NAMALWA (cell line): ENCODE measurements at regions not wholly inside any gene's neighbourhood (a gene's known extent, or its start where the extent isn't known, plus 50 kb on each side); places are given as distances from the start of the nearest gene placed in this dataset.
"Not testable (repeated sequence)": the region's sequence is repeated elsewhere in the genome, so short reads cannot be mapped to it uniquely, and the experiment has no call there.

ENCODE experiments used
- DNase-seq: peaks from one replicate; pipeline ENCODE4 v3.0.0-alpha.2; 2015; ENCODE audit warnings: low spot score

DNA sequence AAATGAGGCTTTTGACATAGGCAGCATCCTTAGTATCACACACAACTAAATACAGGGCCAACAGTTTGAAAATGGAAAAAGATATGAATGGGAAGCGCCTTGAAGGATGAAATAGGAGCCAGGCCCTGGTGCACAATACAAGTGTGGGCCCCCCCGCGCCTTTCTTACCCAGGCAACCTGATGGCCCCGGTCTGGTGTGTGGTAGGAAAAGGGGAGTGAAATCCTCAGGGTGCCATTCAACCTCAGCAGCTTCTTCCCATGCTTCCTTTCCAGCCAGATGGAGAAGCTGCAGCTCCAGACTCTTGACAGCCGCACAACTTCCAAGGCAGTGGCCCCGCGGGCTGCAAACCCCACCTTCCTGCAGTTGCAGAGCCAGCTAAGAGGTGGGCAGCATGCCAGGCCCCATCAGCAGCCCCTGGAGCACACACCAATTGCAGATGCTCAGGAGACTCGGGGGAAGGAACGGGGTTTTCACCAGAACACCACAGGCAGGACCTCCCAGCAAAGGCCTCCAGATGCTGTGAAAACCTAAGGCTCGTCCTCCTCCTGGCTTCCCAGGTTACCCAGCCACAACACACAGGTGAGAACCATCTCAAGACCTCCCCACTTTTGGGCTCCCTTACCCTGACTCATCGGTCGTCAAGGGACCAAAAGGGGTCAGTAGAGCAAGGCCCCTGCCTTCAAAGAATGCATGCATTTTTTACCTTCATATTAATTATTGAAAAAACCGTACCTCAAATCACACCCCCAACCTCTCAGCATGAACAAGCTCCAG is 101.6 kb downstream of the CPN2 start:
- DNase-seq: no peak

DNA sequence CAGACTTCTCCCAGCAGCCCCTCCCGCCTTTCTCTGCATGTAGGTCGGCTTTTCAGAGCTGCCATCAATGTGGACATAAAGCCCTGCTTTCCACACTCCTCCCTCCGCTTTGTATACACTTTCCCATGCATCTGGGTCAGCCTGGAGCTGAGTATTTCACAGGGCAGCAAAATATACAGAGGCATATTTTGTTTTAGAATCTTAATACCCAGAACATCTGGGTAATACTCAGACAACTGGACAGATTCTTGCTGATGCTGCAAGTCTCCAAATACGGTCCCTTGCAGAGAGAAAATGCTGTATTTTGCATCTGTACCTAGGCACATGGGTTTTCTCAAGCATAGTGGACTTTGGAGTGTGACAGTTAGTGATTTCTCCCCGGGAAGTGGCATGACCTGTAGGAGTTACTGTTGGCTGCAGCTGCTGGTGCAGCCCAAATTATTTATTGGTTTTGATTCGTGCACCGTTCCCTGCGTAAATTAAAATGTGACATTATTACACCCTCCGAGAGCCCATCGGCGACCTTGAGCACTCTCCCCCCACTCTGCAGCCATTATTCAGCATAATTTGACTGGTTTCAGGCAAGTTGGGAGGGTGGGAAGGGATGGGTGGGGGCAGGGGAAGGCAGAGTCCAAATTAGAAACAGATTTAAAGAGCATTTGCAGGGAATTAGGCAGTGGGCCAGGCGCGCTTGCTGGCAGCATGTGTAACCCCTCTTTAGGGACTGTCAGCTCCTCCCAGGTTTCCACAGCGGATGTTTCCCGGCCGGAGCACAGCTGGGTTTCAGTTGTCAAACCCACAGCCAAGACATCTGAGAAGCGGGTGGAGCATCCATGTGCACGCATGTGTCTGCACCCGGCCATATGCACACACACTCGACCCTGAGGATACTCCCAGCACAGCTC is 100.8 kb downstream of the CPN2 start:
- DNase-seq: no peak

DNA sequence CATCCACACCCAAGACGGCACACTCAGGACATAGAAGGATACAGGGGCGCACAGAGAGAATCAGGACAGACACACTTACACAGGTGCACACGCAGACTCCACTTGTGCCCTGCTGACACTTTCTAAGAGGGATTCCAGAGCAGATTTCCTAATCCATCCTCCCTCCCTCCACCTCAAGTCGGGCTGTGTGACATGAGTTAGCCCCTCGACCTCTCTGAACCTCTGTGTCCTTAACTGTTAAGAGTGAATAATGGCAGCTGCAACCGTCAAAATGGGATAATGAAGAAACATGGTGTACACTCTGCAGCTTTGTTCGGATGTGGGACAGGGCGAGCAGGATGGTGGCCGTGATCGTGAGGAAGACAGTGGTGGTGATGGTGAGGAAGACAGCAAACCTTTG is 100.1 kb downstream of the CPN2 start:
- DNase-seq: no peak

DNA sequence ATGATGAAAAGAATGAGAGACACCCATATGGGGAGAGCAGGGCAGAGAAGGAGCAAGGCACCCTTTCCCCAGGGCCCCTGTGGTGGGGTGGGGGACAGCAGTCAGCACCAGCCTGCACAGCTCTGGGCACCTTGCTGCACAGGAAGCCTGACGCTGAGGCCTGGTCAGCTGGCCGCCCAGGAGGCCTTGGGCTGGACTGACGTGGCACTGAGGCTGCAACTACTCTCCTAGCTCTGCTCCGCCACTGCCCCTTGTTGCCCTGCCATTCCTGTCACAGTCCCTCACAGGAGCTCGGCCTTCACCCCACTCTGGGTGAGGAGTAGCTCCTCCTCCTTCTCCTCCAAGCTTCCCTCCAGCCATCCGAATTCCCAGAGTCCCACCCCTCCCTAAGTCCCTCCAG is 99.7 kb downstream of the CPN2 start:
- DNase-seq: no peak

DNA sequence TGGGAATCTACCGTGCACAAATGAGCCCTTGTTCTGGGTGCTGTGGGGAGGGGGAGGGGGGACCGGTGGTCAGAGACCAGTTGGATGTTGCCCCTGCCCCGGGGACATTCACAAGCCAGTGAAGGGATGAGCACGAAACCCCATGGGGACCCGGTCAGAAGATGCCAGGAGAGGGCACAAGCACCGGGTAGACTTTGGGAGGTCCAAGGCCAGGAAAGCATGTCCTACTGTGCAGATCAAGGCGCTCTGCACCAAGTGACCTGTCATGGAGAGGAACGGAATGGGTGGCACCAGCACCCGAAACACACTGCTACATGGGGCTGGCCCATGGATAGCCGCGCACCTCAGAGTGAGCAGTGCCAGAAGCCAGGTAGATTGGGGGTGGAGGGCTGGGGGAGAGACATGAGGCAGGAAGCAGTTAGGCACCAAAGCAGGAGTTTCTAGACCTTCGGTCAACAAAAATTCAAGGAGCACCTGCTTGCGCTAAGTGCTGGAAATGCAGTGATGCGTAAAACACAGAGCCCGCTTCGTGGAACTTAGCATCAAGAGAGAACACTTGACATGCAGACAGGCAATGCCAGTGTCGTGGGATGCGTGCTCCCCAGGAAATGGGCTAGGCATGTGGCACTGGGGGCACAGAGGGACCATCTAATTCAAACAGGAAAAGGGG is 99.1 kb downstream of the CPN2 start:
- DNase-seq: no peak

DNA sequence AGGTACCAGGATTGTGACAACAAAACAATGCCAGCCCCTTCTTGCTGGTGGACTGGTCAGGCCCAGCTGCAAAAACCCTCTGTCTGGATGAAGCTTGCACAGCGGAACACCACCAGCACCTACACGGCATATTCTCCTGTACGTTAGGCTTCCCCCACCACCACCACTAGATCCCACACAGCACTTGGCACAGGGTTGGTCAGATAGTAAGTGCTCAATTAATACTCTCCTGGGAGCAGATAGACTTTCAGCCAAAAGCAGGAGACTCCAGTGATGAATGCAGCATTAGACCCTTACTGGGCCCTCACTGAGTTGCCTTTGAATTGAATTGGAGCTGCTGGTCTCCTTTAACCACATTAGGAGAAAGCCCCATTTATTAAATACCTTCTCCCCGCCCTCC is 97.9 kb downstream of the CPN2 start:
- DNase-seq: no peak

DNA sequence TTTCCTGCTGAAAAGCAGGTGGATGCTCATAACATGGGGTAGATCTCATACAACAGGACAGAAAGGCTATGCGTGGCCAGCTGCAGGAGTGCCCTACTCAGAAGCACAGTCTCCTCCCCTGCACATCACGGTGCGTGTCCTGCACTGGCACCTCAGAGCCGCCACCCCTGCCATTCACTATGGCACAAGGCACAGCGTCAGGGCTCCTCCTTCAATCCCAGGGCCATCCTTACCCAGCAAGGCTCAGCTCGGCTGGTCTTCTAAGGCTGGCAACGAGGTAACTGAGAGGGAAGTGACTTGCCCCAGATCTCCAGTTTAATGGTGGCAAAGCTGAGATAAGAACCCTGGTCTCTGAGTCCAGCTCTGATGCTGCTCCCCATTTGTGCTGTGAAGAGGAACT is 97.1 kb downstream of the CPN2 start:
- DNase-seq: no peak

DNA sequence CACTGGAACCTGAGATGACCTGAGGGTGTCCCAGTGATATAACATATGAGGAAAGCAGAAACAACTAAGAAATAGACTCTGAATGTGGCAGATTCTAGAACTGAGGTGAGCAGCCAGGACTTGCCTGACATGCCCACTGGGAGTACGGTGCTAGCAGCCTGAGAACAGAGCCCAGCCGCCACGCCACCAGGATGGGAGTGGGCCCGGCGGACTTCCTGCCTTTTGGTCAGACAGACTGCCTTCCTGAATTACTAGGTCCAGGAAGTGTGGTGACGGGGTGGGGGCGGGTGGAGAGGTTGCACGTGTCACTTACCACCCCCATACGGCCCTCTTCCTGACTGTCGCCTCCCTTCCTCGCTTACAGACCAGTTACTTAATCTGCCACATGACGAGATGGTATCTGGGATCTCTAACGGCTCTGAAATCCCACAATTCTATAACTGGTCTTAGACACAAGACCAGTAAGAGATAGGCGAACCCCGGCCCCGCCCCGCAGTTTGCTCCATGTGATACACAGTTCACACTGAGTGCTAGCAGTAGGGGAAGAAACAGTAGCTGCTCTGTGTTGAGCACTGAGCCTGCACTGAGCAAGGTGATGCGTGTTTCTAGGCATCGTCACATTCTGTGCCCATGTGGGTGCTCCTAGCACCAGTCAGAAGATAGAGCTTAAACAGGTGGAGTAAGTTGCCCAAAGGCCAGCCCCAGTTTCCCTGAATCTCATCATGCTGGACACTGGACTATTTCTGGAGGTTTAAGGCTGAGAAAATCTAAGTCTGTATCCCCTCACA is 95.7 kb downstream of the CPN2 start:
- DNase-seq: no peak

DNA sequence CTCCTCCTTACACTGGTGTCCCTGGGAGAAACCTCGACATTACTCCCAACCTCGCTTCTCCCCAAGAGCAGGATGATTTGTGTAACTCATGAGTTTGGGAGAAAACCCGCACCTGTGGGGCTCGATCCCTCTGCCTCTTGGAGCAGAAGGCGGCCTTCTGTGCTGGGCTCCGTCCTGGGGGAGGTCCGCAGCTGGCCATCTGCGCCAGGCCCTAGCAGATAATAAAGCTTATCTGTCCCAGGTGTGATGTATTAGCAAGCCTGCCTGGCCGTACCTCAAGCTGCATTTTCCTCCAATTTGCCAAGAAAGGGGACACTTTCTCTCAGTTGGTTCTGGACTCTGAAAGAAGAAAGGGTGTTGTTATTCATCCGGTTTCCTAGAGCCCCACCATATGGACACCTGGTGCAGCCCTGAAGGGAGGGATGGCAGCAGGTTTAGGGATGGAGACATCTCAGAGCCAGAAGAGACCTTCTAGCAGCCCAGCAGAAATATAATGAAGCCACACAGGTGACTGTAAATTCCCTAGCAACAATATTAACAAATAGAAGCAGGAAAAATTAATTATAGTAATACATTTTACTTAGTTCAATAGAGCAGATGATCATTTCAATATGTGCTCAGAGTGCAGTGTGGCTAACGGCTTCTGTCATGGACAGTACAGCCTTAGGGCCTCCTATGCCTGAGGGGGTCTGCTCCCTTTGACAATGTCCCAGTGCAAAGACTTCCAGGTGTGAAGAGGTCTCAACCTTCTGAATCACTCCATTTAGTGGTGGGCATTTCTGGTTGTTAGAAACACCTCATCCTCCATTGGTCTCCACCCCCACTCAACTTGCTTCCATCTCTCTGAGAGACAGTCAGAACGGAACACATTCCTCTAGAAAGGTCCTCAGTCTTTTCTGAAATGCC is 94.8 kb downstream of the CPN2 start:
- no peak for DNase-seq

DNA sequence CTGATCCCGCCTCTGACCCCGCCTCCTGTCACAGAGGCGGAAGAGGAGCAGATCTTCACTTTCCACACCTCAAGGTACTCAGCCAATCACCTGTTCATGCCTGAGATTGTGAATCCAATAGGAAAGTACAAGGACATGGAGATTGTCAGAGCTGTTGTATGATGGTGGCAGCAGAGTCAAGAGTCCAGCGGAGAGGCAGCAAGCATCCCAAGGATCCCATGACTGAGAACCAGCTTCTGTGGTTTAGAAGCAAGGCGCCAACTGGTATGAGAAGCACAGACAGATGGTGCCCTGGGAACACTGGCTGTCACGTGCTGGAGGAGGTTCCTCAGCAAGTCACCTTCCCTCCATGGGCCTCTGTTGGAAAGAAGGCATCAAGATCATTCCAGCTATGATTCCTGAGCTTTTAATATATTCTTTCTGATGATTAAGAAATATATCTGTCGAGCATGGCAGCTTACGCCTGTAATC is 93.9 kb downstream of the CPN2 start:
- no peak for DNase-seq

DNA sequence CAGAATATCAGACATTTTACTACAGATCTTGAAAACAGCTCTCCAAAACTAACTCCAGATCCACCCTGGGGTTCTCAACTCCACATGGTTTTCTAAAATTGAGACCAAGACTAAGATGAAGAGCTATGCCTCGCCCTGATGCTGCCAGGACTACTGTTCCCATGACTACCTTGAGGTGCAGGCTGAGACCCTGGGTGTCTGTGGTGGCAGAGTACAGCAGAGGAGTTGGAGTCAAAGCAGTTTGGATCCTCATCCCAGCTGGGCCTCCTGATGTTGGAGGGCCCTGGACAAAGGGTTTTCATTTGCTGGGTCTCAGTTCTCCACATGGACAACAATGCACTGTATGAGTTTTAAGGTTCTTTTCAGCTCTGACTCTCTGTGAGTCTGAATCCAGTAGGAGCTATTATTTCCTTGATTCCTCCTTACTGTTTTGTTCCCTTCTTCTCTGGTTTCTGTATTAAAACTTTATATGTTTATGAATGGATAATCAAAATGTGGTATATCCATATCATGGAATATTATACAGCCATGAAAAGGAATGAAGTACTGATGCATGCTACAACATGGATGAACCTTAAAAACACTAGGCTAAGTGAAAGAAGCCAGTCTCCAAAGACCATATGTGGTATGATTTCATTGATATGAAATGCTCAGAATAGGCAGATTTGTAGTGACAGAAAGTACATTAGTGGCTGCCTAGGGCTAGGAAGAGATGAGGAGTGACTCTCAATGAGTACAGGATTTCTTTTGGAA is 93.0 kb downstream of the CPN2 start:
- no peak for DNase-seq

DNA sequence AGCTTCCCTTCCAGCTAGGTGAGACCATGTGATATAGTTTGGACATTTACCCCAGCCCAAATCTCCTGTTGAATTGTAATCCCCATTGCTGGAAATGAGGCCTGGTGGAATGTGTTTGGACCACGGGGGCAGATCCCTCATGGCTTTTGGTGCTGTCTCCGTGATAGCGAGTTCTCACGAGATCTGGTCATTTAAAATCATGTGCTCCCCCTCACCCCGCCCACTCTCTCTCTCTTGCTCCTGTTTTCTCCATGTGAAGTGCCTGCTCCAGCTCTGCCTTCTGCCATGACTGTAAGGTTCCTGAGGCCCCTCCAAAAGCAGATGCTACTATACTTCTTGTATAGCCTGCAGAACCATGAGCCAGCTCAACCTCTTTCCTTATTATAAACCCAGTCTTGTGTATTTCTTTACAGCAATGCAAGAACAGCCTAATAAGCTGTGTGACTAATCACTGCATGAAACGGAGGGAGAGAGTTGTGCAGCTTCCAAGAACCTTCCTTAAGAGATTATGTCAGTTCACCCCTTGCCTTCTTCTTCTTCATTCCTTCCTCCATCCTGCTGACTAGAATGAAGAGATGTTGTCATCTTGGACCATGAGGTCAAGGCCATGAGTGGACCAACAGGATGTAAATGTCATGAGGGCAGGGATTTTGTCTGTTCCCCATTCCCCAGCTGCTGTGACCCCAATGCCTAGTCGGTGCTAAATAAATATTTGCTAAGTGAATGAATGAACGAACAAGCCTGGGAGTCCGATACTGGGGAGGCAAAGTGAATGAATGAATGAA is 91.0 kb downstream of the CPN2 start:
- DNase-seq: no peak

DNA sequence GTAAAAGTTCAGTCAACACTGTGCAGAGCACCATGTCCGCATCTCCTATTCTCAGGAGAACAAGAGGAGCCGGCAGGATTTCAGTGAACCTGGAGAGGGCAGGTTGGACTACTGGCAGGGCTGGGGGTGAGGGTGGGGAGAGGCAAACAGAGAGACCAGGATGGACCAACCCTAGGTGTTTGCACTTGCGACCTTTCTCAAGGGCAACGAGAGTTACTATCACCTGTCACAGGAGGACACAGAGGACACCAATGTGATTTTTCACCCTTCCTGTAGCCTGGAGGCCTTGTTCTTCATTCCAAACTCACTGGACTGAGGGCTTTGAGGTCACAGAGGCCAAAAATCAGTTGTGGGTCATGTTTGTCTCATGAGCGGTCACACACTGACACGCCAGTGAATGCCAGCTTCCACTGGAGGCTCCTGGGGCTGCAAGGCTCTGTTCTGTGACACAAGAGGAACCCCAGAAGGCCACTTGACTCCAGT is 89.5 kb downstream of the CPN2 start:
- DNase-seq: no peak

DNA sequence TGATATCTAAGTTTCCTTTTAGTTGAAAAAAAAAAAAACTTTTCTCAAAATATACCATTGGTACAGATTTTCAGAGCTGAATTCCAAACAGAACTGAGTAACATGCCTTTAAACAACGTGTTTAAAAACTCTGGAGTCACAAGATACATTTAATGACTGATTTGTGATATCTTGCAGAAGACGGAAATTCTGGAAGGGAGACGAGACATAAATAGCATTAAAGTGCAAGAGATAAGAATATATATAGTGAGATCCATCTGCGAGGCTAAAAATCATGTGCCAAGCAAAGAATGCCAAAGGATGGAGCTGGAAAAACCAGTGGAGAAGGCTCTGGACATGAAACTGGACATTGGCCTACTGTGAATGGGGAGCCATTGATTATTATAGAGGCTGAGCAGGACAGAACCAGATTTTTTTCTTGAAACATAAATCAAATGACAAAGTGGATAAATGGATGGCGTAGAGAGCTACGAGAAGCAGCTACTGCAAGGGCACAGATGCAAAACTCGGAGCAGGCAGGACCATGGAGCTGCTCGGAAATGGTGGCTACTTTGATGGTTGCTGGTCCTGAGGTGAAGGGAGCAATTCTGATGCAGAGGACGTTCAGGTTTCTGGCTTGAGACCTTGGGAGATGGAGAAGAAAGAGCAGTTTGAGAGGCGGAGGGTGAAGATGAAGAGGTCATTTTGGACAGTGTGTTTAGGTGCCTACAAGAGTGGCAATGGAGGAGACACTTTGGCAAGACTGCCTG is 88.8 kb downstream of the CPN2 start:
- DNase-seq: no peak

DNA sequence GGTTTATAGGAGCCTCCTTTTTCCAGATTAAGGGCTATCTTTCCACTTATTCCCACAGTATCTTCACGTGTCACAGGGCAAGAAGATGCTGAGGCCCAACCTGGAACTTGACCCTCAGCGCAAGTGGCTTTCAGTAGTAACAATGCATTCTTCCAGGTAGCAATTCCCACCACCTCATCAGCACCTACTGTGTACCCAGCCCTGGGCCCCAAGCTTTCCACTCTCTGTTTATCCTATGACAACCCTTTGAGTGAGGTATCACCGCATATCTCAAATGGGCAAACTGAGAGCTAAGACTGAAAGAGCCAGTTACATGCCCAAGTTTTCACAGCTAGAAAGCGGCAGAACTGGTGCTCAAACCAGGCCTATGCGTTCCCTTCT is 88.2 kb downstream of the CPN2 start:
- no peak for DNase-seq

DNA sequence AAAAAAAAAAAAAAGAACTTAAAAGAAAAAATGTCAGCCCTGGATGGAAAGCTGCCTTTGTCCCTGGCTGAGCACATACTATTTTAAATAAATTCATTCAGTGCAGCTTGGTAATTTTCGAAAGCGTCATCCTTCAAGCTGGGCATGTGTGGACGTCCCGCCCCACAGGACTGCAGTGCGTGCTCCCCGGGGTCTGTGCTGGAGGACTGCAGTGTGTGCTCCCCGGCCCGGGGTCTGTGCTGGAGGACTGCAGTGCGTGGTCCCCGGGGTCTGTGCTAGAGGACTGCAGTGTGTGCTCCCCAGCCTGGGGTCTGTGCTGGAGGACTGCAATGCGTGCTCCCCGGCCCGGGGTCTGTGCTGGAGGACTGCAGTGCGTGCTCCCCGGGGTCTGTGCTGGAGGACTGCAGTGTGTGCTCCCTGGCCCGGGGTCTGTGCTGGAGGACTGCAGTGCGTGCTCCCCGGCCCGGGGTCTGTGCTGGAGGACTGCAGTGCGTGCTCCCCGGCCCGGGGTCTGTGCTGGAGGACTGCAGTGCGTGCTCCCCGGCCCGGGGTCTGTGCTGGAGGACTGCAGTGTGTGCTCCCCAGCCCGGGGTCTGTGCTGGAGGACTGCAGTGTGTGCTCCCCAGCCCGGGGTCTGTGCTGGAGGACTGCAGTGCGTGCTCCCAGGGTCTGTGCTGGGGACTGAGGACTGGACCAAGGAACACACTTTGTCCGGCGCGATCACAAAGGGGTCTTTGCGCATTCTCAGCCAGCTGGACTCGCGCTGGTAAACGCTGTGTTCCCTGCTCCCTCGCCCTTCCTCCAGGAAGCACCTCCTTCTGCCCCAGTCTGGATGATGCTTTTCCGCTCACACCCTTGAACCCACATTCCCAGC is 86.3 kb downstream of the CPN2 start:
- DNase-seq: not testable (repeated sequence)

DNA sequence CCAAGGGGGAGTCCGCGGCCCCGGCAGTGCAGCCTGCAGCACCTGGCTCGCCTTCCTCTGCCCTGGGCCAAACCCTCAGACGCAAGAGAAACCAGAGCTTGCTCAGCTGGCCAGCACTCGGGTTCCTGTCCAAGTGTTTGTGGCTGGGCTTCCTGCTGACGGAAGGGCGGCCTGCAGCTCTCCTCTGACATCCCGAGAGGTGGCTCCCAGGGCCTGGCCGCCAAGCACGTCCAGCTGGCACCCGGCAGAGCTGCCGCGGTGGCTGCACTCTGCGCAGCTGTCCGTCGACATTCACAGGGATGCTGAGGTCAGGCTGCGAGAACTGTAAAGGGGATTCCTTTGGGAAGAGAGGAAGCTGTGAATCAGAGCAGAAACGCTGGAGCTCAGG is 85.6 kb downstream of the CPN2 start:
- no peak for DNase-seq
